Ishikawa (cell line): ENCODE measurements at regions not wholly inside any gene's neighbourhood (a gene's known extent, or its start where the extent isn't known, plus 50 kb on each side); places are given as distances from the start of the nearest gene placed in this dataset.

Experiments
- CEBPB ChIP-seq: IDR thresholded peaks from 2 replicates; pipeline ENCODE4 v1.6.1; 2012
- CREB1 ChIP-seq: IDR thresholded peaks from 2 replicates; pipeline ENCODE4 v1.6.1; 2012; ENCODE audit warnings: low read depth
- EGR1 ChIP-seq: IDR thresholded peaks from 2 replicates; pipeline ENCODE4 v1.6.1; 2012
- EP300 ChIP-seq: IDR thresholded peaks from 2 replicates; pipeline ENCODE4 v1.6.1; 2012; ENCODE audit warnings: borderline replicate concordance
- FOXM1 ChIP-seq: IDR thresholded peaks from 2 replicates; pipeline ENCODE4 v1.6.1; 2012; ENCODE audit warnings: low read depth, borderline replicate concordance
- MAX ChIP-seq: IDR thresholded peaks from 2 replicates; pipeline ENCODE4 v1.6.1; 2012
- NFIC ChIP-seq: IDR thresholded peaks from 2 replicates; pipeline ENCODE4 v1.6.1; 2012
- RAD21 ChIP-seq: IDR thresholded peaks from 2 replicates; pipeline ENCODE4 v1.6.1; 2012; ENCODE audit warnings: low read depth
- REST ChIP-seq: IDR thresholded peaks from 2 replicates; pipeline ENCODE4 v1.6.1; 2012; ENCODE audit warnings: low read depth, mild to moderate bottlenecking
- TAF1 ChIP-seq: IDR thresholded peaks from 2 replicates; pipeline ENCODE4 v1.6.1; 2012; ENCODE audit warnings: low read depth, mild to moderate bottlenecking
- TCF12 ChIP-seq: IDR thresholded peaks from 2 replicates; pipeline ENCODE4 v1.6.1; 2012; ENCODE audit warnings: low read depth
- TEAD4 ChIP-seq: IDR thresholded peaks from 2 replicates; pipeline ENCODE4 v1.6.1; 2012
- USF1 ChIP-seq: IDR thresholded peaks from 2 replicates; pipeline ENCODE4 v1.6.1; 2012
- YY1 ChIP-seq: IDR thresholded peaks from 2 replicates; pipeline ENCODE4 v1.6.1; 2012; ENCODE audit warnings: low read depth
- ZBTB7A ChIP-seq: IDR thresholded peaks from 2 replicates; pipeline ENCODE4 v1.6.1; 2012; ENCODE audit warnings: low read depth

GRCh38 chr14:81709681-81710080 is 176.0 kb upstream of the SEL1L start:
- TF ChIP-seq TEAD4: no peak
- TF ChIP-seq TAF1: no peak
- TF ChIP-seq YY1: no peak
- no peak for TF ChIP-seq CEBPB
- TF ChIP-seq MAX: no peak
- no peak for TF ChIP-seq REST
- TF ChIP-seq NFIC: no peak
- no peak for TF ChIP-seq RAD21

- TF ChIP-seq RAD21 (peak; percentile 74), REST (no peak), TAF1 (no peak)
These were observed 176.7 kb upstream of the SEL1L start for GRCh38 chr14:81710232-81710845.

- TF ChIP-seq TCF12: no peak
- no peak for TF ChIP-seq RAD21
- no peak for TF ChIP-seq TAF1
- TF ChIP-seq FOXM1: no peak
- no peak for TF ChIP-seq EGR1
- TF ChIP-seq EP300: no peak
- no peak for TF ChIP-seq YY1
These were observed 182.1 kb upstream of the SEL1L start for GRCh38 chr14:81715731-81716130.

GRCh38 chr14:81716953-81717352 is 183.3 kb upstream of the SEL1L start:
- no peak for TF ChIP-seq NFIC
- no peak for TF ChIP-seq EGR1
- no peak for TF ChIP-seq TCF12
- TF ChIP-seq FOXM1: no peak
- no peak for TF ChIP-seq MAX
- no peak for TF ChIP-seq USF1
- no peak for TF ChIP-seq CEBPB
- no peak for TF ChIP-seq EP300
- no peak for TF ChIP-seq REST
- no peak for TF ChIP-seq ZBTB7A
- TF ChIP-seq RAD21: no peak
- TF ChIP-seq TEAD4: no peak
- no peak for TF ChIP-seq CREB1

GRCh38 chr14:81723956-81724355 is 190.3 kb upstream of the SEL1L start:
- no peak for TF ChIP-seq NFIC
- no peak for TF ChIP-seq EGR1

GRCh38 chr14:81727218-81727617 is 193.6 kb upstream of the SEL1L start:
- TF ChIP-seq CREB1 (no peak), CEBPB (no peak), TCF12 (no peak), MAX (no peak), TAF1 (no peak), ZBTB7A (no peak), EGR1 (no peak), FOXM1 (no peak), USF1 (no peak), NFIC (no peak), EP300 (no peak), RAD21 (no peak), TEAD4 (no peak), YY1 (no peak)
